GM19452 (cell line): ENCODE measurements at regions not wholly inside any gene's neighbourhood (a gene's known extent, or its start where the extent isn't known, plus 50 kb on each side); places are given as distances from the start of the nearest gene placed in this dataset.
"Not testable (repeated sequence)": the region's sequence is repeated elsewhere in the genome, so short reads cannot be mapped to it uniquely, and the experiment has no call there.

ENCODE experiments used
- ATAC-seq: cut with Tn5 transposase; IDR thresholded peaks from one replicate; pipeline ENCODE4 v1.9.1; 2021; ENCODE audit not compliant: unreplicated experiment

DNA sequence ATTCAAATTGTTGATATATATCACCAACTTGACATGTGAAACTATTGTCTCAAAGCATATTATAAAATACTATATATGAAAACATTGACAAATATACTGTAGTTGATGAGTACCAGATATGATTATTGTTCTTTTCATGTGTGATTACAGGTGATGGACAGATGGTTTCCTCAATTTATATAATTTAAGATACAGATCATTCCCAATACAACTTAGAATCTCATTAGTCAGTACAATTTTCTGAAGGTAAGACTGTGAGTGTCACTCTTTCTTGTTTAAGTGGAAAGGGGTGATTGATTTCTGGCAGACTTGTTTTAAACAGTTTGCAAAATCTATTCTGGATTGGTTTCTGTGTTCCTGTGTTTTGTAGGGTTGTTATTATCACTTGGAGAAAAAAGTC, 498.8 kb downstream of the IRS2 start:
- no peak for ATAC-seq

DNA sequence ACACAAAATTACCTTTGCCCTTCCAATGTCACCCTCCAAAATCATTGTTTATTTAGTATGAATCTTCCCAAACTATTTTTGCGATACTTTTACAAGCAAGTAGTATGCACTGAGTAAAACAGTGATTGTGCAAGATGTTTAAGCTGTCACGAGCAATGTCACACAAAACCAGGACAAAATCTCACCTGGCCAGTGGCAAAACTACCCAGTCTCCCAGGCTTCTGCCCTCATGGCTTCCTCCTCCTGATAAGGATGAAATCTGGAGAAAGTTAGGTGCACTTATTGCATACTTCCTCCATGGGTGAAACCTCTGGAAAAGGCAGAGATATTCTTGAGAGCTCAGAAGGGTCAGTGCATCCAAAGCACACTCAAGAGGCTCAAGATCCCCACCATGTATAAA, 500.8 kb downstream of the IRS2 start:
- ATAC-seq = no peak

DNA sequence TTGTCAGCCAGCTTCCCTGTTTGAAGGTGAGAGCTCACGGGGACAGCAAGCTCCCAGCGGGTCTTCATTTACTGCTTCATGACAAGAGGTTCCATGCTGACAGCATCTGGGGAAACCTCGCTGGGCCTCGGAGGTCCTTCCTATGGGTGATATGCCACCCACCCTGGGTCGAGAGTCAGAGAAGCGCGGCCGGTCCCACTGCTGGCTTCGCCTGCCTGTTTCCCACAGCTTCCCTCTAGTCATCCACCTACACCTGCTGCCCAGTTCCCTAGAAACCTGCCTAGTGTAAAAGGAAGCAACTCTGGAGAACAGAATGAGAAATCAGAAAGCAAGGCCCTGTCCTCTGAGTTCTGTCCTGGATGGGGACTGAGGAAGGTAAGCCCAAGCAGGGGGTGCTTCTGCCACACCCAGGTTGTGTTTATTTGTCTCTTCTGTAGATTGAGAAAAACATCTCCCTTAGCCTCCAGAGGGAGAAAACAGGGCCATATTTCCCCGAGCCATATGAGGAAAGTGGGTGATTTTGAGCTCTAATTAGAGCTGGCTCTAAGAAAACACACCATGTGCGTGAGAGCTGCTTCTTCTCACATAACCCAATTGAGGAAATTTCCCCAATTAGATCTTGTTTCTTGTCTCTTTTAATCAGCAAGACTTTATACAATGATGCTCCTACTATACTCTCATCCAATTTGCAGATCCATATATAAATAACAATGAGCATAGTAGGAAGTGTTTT, 504.3 kb downstream of the IRS2 start:
- ATAC-seq = no peak

DNA sequence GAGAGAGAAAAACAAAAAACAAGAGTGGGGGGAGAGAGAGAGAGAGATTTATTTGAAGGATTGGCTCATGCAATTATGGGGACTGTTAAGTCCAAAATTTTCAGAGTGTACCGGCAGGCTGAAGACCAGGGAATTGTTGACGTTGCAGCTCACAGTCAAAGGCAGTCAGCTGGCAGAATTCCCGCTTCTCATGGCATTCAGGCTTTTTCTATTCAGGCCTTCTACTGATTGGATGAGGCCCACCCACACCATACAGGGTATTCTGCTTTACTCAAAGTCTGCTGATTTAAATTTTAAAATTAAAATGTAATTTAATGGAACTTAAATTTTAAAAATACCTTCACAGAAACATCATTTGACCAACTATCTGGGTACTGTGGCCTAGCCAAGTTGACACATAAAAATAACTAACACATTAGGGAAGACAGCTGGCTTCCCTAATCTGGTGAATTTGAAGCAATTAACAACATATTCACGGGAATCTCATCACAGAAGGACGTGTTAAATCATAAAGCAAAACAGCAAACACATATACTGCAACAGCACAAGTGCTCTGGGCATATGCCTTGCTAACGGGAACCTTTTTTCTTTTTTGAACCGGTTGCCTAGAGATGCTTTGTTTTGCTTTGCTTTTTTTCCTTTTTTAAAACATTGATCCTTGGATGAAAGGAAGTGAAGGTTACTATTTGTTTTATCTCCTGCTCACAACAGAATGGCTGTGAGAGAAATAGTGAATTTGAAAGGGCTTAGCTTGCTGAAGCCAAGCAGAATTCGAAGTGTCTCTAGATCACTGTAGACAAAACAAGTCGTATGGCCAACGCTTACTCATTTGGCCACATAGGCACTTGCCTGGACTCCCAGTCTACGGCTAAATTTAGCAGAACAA, 505.1 kb downstream of the IRS2 start:
- ATAC-seq = no peak

GRCh38 chr13:109276261-109276660, 510.1 kb downstream of the IRS2 start:
- ATAC-seq = no peak

- ATAC-seq = no peak
Measured at GRCh38 chr13:109275852-109276251, 510.5 kb downstream of the IRS2 start.

DNA sequence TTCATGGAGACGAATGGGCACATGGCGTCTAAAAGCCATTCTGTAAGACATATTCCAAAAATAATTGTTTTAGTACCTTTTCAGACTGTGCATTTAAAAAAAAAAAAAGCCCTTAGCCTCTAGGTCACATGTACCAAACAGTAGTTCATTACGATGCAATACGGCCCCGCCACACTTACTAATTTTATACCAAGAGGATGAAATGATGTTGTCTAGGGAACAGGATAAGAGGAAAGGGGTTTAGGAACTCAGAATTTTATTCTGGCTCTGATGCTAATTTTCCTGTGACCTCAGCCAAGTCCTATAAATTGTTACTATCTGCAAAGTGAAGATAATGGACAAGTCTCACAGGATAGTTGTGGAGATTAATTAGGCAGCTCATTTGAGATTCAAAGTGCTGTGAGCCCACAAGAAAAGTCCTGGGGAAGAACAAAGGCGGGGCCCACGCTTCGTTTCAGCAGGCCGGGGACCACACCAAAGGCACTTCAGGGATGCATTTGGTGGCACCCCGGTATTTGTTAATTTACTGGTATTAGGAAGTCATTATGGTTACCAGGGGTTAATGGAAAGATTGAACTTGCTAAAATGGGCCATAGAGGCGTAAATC, 511.1 kb downstream of the IRS2 start:
- ATAC-seq = no peak

DNA sequence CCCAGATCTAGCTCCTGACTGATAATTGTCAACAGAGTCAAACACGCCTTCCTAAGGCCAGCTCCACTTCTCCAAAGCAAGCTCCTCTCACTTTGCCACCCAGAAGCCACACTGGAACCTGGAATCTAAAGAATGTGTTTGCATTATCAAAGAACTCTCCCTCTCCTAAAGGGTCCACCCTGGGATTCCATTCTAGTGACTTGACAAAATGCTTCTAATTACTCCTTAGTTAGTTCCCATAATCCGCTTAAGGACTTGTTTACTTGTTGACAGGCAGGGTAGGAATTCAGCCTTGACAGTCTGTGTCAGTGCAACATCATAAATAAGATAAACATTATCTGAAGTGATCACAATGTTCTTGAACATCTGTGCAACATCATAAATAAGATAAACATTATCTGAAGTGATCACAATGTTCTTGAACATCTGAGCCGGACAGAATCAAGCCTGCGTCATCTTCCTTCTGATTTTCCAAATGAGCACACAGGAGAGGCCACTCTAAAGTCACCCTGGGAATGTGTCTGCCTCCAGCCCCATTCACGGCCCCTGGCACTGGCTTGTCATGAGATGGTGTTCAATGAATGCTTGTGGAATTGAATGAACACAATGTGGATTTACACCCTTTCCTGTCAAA, 512.1 kb downstream of the IRS2 start:
- ATAC-seq = no peak

- ATAC-seq = no peak
Measured at GRCh38 chr13:109273326-109273751, 513.0 kb downstream of the IRS2 start.

- no peak for ATAC-seq
Measured at GRCh38 chr13:109272595-109273325, 513.6 kb downstream of the IRS2 start.

DNA sequence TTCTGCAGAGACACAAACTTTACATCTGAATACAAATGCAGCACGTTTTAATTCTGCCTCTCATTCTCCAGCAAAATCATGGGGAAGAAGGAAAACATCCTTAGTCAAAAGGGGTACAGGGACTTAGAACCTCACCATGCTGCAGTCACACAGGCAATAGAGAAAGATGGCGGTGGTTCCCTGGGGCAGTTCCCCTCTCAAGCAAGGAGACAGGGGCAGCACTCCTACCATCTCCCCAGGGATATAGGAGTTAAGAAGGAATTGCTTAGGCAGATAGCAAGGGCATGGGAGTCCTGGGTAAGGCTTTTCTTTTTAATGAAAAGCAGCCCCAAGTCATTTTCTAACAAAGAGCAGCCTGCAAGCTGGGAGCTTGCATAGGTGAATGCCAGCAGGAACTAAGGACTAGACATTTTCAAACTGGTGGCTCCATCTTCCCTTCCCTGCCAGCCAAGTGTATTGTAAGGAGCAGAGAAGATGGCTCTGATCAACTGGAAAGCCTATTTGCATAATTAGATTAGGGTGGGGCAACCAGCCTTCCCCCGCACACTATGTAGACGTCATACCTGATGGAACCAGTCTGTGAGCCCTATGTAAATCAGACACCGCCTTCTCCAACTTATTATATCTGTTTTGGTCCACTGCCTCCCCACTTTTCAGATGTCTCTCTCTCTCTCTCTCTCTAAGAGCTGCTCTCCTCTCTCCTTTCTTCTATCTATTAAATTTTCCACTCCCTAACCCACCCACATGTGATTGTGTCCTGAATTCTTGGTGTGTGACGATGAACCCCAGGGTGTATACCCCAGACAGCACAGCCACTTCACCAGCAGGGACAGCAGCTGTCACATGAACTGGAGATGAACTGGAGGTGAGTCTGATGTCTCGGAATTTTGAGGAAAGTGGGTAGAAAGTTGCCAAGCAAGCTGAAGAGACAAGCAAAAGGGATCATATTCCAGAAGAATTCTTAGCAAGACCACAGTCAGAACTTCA, 514.5 kb downstream of the IRS2 start:
- ATAC-seq = no peak

- ATAC-seq = no peak
Measured at GRCh38 chr13:109271061-109271460, 515.3 kb downstream of the IRS2 start.

DNA sequence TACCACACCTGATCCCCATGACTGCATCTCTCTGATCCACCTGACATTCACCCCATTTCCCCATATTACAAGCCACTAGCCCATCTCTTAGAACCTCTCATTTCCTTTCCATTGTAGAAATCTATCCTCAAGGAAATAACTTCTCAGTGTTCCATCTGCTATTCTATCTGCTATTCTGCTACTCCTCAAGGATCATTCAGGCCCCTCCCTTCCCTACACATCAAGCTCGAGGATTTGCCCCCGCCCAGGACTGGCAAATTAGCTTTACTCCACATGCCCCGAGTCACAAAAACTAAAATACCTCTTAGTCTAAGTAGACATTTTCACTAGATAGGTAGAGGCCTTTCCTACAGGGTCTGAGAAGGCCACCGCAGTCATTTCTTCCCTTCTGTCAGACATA, 517.0 kb downstream of the IRS2 start:
- ATAC-seq = not testable (repeated sequence)

GRCh38 chr13:109268492-109268891, 517.9 kb downstream of the IRS2 start:
- not testable (repeated sequence) for ATAC-seq

DNA sequence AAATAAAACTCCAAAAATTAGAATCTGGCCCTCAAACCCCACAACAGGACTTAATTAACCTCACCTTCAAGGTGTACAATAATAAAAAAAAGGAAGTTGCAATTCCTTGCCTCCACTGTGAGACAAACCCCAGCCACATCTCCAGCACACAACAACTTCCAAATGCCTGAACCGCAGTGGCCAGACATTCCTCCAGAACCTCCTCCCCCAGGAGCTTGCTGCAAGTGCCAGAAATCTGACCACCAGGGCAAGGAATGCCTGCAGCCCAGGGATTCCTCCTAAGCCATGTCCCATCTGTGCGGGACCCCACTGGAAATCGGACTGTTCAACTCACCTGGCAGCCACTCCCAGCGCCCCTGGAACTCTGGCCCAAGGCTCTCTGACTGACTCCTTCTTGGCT, 519.0 kb downstream of the IRS2 start:
- ATAC-seq = not testable (repeated sequence)

DNA sequence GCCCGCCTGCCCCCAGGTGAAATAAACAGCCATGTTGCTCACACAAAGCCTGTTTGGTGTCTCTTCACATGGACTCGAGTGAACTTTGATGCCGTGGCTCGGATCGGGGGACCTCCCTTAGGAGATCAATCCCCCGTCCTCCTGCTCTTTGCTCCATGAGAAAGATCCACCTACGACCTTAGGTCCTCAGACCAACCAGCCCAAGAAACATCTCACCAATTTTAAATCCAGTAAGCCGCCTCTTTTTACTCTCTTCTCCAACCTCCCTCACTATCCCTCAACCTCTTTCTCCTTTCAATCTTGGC, 521.0 kb downstream of the IRS2 start:
- not testable (repeated sequence) for ATAC-seq

- not testable (repeated sequence) for ATAC-seq
Measured at GRCh38 chr13:109264603-109265437, 521.6 kb downstream of the IRS2 start.

GRCh38 chr13:109257761-109258157, 528.6 kb downstream of the IRS2 start:
- ATAC-seq = not testable (repeated sequence)
